Esophagus squamous epithelium (tissue), 5 donors: ENCODE measurements at regions not wholly inside any gene's neighbourhood (a gene's known extent, or its start where the extent isn't known, plus 50 kb on each side); places are given as distances from the start of the nearest gene placed in this dataset.

Experiments used
- DNase-seq: peaks from one replicate; lab custom pipeline; 2025; lab: John Stamatoyannopoulos, UW
- H3K27ac ChIP-seq, 4 donors: fragments of 200-600 bp; sonication (generic); one replicate each; pipeline ENCODE4 v1.5.1; 2016 to 2019; ENCODE audit warnings: mild to moderate bottlenecking in 1 of 4
- H3K27me3 ChIP-seq, 4 donors: fragments of 200-600 bp; sonication (generic); 1 replicate in 3 of 4; 2 replicates in 1 of 4; pipeline versions ENCODE4 v1.5.1 to v1.6.0; 2017 to 2021; ENCODE audit warnings: antibody characterized with exemption in 1 of 4
- H3K36me3 ChIP-seq, 3 donors: fragments of 200-600 bp; sonication (generic); one replicate each; pipeline ENCODE4 v1.5.1; 2016 to 2019
- H3K4me1 ChIP-seq, 3 donors: fragments of 200-600 bp; sonication (generic); one replicate each; pipeline ENCODE4 v1.5.1; 2017 to 2019
- H3K4me3 ChIP-seq, 4 donors: fragments of 200-600 bp; sonication (generic); 1 replicate in 3 of 4; 2 replicates in 1 of 4; pipeline ENCODE4 v1.5.1; 2016 to 2019; ENCODE audit warnings: mild to moderate bottlenecking in 2 of 4, moderate library complexity in 1 of 4
- H3K9me3 ChIP-seq, 3 donors: fragments of 200-600 bp; sonication (generic); one replicate each; pipeline ENCODE4 v1.5.1; 2016 to 2019
- POLR2A ChIP-seq, 4 donors: fragments of 450-650 bp; IDR thresholded peaks; one replicate each; pipeline ENCODE4 v1.6.1; 2017; ENCODE audit warnings: antibody characterized with exemption in 4 of 4, mild to moderate bottlenecking in 4 of 4, moderate library complexity in 3 of 4
- WGBS, 2 donors: methylation state at CpG; one replicate each; pipeline ENCODE4 v1.1.5; 2018; 5-methylcytosine and 5-hydroxymethylcytosine counted together
- intact Hi-C: fragments of 100-400 bp; cut with DNase I; formaldehyde crosslinking; loops from one replicate; pipeline ENCODE4 v1.15.0; 2022
- TF ChIP-seq, protein P1 (sequence below), 6 experiments: fragments of 450-650 bp in 4 of 6; fragments of 200-600 bp in 2 of 6; sonication (generic) in 2 of 6; IDR thresholded peaks; one replicate each; pipeline ENCODE4 v1.5.1; 2016 to 2019; ENCODE audit warnings: antibody characterized with exemption in 6 of 6, mild to moderate bottlenecking in 4 of 6, moderate library complexity in 4 of 6
- donor health status: DM: yes; HTN: yes; CAD: no.

DNA sequence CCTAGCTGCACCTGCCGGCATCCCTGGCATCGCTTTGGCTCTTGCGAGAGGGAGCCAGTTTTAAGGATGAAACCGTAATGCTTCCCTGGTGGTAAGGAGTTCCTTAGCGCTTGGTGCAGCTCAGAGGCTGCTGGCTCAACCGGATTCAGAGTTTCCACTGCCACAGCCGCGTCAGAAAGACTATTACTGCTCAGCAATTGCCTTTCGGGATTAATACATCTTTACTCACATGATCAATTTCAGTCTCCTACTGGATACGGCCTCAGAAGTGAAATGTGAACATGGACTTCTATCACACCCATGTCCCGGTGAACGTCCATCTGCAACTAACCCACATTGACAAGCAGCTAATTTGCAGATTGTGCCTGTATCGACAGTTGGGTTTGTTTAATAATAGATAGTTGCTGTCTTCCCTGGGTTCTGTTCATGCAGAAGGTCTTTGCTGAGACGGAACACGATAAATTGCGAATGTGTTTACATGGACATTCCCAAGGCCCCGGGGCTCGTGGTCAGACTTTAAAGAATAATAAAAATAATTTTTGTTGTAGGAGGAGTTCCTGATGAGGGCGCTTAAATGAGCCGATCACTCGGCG, 175.4 kb downstream of the ENGASE start:
- H3K27ac ChIP-seq, result no peak overlapping the region
- peaks cover 0 to 81% (median 0%) of the 10 kb centered on the region in 4 donors for H3K27me3 ChIP-seq
- no peak for DNase-seq
- H3K36me3 ChIP-seq, result no peaks in the 10 kb centered on the region
- intact Hi-C loops, result no loop called here
- TF ChIP-seq, protein P1, sequence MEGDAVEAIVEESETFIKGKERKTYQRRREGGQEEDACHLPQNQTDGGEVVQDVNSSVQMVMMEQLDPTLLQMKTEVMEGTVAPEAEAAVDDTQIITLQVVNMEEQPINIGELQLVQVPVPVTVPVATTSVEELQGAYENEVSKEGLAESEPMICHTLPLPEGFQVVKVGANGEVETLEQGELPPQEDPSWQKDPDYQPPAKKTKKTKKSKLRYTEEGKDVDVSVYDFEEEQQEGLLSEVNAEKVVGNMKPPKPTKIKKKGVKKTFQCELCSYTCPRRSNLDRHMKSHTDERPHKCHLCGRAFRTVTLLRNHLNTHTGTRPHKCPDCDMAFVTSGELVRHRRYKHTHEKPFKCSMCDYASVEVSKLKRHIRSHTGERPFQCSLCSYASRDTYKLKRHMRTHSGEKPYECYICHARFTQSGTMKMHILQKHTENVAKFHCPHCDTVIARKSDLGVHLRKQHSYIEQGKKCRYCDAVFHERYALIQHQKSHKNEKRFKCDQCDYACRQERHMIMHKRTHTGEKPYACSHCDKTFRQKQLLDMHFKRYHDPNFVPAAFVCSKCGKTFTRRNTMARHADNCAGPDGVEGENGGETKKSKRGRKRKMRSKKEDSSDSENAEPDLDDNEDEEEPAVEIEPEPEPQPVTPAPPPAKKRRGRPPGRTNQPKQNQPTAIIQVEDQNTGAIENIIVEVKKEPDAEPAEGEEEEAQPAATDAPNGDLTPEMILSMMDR (IDR thresholded peaks at IDR 0.05), result no peak
- TF ChIP-seq POLR2A (IDR thresholded peaks at IDR 0.05), result no peak
- H3K9me3 ChIP-seq, result no peaks in the 10 kb centered on the region
- no peak overlapping the region for H3K4me3 ChIP-seq
- WGBS, 2 donors, result 78 to 83% methylated on average over 20 to 21 of the region's 22 CpGs
- no peaks in the 10 kb centered on the region for H3K4me1 ChIP-seq

DNA sequence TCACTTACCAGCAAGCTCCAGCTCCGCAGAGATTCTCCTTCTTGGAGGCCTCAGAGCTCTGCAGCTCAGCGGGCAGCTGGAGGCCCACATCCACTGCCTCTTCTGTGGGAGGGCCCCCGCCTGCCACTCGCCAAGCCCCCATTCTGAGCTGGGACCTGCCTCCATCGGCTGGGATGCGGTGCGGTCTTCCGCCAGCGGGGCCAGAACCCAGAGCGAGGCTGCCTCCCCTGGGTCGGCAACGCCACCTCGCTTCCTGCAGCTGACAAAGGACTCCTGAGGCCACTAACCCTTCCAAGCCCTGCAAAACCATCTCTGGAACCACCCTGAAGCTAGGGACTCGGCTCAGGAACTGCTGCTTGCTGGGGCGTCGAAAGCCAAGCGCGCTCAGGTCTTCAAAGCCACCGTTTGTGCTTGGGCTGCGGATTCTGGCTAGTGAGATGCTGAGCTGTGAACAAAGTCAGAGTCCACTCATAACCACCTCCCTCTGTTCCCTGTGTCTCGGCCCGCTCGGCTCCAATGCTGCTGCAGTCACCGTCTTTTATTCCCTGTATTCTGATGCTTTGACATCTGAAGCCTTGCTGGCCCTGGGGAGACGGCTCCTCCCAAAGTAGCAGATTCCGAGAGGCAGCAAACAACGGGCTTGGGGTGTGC, 174.3 kb downstream of the ENGASE start:
- Histone ChIP-seq H3K36me3 (no peaks in the 10 kb centered on the region), H3K27ac (no peak overlapping the region), H3K4me3 (no peak overlapping the region), H3K4me1 (no peaks in the 10 kb centered on the region), H3K27me3 (peaks cover 0 to 70% (median 0%) of the 10 kb centered on the region in 4 donors), H3K9me3 (no peaks in the 10 kb centered on the region)
- 55 to 63% methylated on average over 6 to 13 of the region's 27 CpGs for WGBS, 2 donors
- no peak for TF ChIP-seq POLR2A (IDR thresholded peaks at IDR 0.05)
- TF ChIP-seq, protein P1 (IDR thresholded peaks at IDR 0.05), result no peak
- DNase-seq, result no peak
- intact Hi-C loops, result no loop called here

DNA sequence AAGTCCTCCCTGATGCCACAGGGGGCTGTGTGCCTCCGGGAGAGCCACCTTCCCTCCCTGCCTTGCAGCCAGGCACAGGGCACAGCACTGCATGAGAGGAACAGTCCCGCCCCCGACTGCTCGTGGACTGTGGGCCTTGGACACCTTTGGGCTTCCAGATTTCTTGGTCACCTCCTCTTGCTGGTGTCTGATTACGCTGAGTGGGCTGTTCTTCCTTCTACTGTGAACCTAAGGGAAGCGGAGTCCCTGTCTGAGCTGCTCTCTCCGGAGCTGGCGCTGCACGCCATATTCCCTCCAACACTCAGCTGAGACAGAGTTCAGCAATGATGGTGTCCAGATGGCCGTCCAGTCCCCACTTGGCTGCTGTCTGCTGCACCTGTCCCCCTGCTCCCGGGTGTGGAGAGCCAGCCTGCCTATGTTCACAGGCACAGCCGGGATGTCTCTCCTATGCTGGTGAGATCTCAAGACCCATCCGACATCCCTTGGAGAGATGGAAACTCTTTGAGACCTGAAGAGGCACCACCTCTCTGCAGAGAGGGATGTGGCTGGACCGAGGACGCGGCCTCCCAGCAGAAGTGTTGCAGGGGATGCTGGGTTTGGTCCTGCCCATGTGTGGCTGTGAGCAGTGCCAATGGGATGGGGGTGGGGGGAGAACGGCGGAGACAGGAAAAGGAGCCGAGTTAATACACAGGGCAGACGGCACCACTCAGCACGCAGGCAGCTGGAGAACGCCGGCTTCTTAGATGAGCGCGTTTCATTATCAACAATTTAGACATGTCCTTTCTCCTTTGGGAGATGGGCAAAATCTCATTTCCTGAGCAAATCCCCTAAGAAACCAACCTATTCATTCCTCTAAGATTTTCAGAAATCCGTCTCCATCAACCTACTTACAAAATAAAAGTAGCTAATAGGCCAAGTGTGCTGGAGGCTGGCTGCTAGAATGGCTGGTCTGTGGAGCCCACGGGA, 171.9 kb downstream of the ENGASE start:
- no peaks in the 10 kb centered on the region for H3K4me1 ChIP-seq
- 65 to 67% methylated on average over 19 to 23 of the region's 27 CpGs for WGBS, 2 donors
- peaks cover 0 to 51% (median 0%) of the 10 kb centered on the region in 4 donors for H3K27me3 ChIP-seq
- TF ChIP-seq POLR2A (IDR thresholded peaks at IDR 0.05), result no peak
- TF ChIP-seq, protein P1 (IDR thresholded peaks at IDR 0.05), result no peak
- H3K27ac ChIP-seq, result no peak overlapping the region
- DNase-seq, result no peak
- no peaks in the 10 kb centered on the region for H3K9me3 ChIP-seq
- H3K4me3 ChIP-seq, result no peak overlapping the region
- intact Hi-C loops, result no loop called here
- H3K36me3 ChIP-seq, result no peaks in the 10 kb centered on the region

DNA sequence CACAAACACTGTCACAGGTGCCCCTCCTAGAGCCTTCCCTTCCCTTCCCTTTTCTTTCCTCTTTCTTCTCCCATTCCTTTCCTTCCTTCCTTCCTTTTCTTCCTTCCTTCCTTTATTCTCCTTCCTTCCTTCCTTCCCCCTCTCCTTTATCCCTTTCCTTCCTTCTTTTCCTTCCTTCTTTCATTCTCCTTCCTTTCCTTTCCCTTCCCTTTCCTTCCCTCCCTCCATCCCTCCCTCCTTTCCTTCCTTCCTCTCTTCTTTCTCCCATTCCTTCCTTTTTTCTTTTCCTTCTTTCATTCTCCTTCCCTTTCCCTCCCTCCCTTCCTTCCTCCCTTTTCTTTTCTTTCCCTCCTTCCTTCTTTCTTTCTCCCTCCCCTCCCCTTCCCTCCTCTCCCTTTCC, 170.0 kb downstream of the ENGASE start:
- no peak overlapping the region for H3K27ac ChIP-seq
- no peak for TF ChIP-seq POLR2A (IDR thresholded peaks at IDR 0.05)
- TF ChIP-seq, protein P1 (IDR thresholded peaks at IDR 0.05), result no peak
- no peak for DNase-seq
- H3K36me3 ChIP-seq, result no peaks in the 10 kb centered on the region
- H3K4me3 ChIP-seq, result no peak overlapping the region
- H3K27me3 ChIP-seq, result peaks cover 0 to 34% (median 0%) of the 10 kb centered on the region in 4 donors
- H3K4me1 ChIP-seq, result no peaks in the 10 kb centered on the region
- intact Hi-C loops, result no loop called here
- H3K9me3 ChIP-seq, result no peaks in the 10 kb centered on the region
